ENCODE measurements at regions not wholly inside any gene's neighbourhood (a gene's known extent, or its start where the extent isn't known, plus 50 kb on each side); places are given as distances from the start of the nearest gene placed in this dataset.

- DNase-seq (ENCODE audit: low spot score) = no peak
- H3K27ac ChIP-seq = peak overlapping the region; percentile 10 to 47
- no peaks in the 10 kb centered on the region for H3K27me3 ChIP-seq (replicated peaks; ENCODE audit: insufficient read depth)
- H3K4me1 ChIP-seq (replicated peaks) = no peaks in the 10 kb centered on the region
- no peaks in the 10 kb centered on the region for H3K36me3 ChIP-seq
- TF ChIP-seq POLR2A (IDR thresholded peaks at IDR 0.05) = no peak
- TF ChIP-seq, protein P1, sequence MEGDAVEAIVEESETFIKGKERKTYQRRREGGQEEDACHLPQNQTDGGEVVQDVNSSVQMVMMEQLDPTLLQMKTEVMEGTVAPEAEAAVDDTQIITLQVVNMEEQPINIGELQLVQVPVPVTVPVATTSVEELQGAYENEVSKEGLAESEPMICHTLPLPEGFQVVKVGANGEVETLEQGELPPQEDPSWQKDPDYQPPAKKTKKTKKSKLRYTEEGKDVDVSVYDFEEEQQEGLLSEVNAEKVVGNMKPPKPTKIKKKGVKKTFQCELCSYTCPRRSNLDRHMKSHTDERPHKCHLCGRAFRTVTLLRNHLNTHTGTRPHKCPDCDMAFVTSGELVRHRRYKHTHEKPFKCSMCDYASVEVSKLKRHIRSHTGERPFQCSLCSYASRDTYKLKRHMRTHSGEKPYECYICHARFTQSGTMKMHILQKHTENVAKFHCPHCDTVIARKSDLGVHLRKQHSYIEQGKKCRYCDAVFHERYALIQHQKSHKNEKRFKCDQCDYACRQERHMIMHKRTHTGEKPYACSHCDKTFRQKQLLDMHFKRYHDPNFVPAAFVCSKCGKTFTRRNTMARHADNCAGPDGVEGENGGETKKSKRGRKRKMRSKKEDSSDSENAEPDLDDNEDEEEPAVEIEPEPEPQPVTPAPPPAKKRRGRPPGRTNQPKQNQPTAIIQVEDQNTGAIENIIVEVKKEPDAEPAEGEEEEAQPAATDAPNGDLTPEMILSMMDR (IDR thresholded peaks at IDR 0.05) = no peak
- no peak for TF ChIP-seq POLR2AphosphoS5 (IDR thresholded peaks at IDR 0.05)
- intact Hi-C loops (cut with DNase I) = no loop called here
- WGBS = 53% methylated on average over 7 of the region's 7 CpGs
- no peak overlapping the region for H3K4me3 ChIP-seq
- H3K9me3 ChIP-seq = no peaks in the 10 kb centered on the region
Measured at GRCh38 chr5:14976486-14976885, 104.9 kb upstream of the ANKH start.

DNA sequence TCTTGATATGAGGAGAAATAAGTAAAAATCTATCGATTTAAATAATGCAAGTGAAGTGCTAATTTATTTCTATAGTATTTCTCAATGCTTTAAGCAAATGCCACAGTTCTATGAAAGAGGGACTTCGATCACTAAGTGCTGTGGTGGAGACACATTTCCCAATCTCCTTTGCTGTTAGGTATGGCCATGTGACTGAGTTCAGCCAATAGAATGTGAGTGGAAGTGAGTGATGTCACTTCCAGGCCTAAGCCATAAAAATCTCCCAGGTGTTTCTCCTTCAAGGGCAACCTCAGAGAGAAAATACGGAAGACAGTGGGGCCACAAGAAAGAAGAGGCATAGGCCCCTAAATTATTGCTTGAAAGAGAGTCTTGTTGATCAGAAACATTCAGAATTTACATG, 100.3 kb upstream of the ANKH start:
- H3K36me3 ChIP-seq = no peaks in the 10 kb centered on the region
- intact Hi-C loops (cut with DNase I) = no loop called here
- H3K27me3 ChIP-seq (replicated peaks; ENCODE audit: insufficient read depth) = no peaks in the 10 kb centered on the region
- WGBS = 95% methylated on average over 3 of the region's 3 CpGs
- TF ChIP-seq POLR2AphosphoS5 (IDR thresholded peaks at IDR 0.05) (no peak), POLR2A (IDR thresholded peaks at IDR 0.05) (no peak)
- TF ChIP-seq, protein P1 (IDR thresholded peaks at IDR 0.05) = no peak
- no peaks in the 10 kb centered on the region for H3K9me3 ChIP-seq
- DNase-seq (ENCODE audit: low spot score) = no peak
- H3K4me1 ChIP-seq (replicated peaks) = no peaks in the 10 kb centered on the region
- H3K27ac ChIP-seq = no peak overlapping the region
- H3K4me3 ChIP-seq = no peak overlapping the region

- H3K27ac ChIP-seq = no peak overlapping the region
- H3K4me3 ChIP-seq = no peak overlapping the region
- no peak for TF ChIP-seq POLR2AphosphoS5 (IDR thresholded peaks at IDR 0.05)
- no peak for TF ChIP-seq POLR2A (IDR thresholded peaks at IDR 0.05)
- TF ChIP-seq, protein P1 (IDR thresholded peaks at IDR 0.05) = no peak
- DNase-seq (ENCODE audit: low spot score) = no peak
- intact Hi-C loops (cut with DNase I) = no loop called here
- no peaks in the 10 kb centered on the region for H3K36me3 ChIP-seq
- H3K4me1 ChIP-seq (replicated peaks) = no peaks in the 10 kb centered on the region
- no peaks in the 10 kb centered on the region for H3K27me3 ChIP-seq (replicated peaks; ENCODE audit: insufficient read depth)
- H3K9me3 ChIP-seq = no peaks in the 10 kb centered on the region
Measured at GRCh38 chr5:14968796-14969195, 97.2 kb upstream of the ANKH start.

DNA sequence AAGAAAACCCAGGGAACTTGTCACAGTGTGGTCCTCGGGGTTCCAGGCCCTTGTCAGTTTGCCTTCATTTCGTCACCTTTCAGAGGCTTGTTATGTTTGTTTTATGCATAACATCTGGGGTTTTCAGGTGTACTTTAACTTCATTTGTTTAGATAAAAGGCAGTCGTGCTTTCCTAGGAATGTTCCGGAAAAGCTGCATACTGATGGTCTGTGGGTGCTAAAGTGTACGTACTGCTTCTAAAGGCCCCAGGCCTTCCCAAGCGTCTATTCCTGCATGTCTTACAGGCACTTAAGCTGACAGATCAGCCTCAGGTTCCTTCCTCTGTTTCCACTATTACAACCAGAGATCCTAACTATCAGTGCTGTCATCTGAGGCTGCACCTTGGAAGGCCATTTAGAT, 95.6 kb upstream of the ANKH start:
- 82% methylated on average over 6 of the region's 6 CpGs for WGBS
- DNase-seq (ENCODE audit: low spot score) = no peak
- intact Hi-C loops (cut with DNase I) = no loop called here

DNA sequence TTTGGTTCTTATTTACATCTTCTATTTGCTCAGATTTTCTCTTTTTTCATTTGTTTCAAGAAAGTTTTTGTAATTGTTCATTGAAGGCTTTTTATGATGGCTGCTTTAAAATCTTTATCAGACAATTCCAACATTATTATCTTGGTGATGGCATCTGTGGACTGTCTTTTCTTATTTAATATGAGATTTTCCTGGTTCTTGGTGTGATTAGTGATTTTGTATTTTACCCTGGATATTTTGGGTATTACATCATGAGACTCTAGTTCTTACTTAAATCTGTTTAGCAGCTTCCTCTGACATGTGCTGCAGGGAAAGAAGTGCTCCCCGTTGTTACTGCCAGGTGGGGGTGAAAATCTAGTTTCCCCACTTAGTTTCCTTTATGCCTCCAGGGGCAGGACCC, 94.2 kb upstream of the ANKH start:
- no peaks in the 10 kb centered on the region for H3K4me1 ChIP-seq (replicated peaks)
- WGBS = 83% methylated on average over 1 of the region's 1 CpG
- no peaks in the 10 kb centered on the region for H3K9me3 ChIP-seq
- H3K27ac ChIP-seq = no peak overlapping the region
- H3K4me3 ChIP-seq = no peak overlapping the region
- intact Hi-C loops (cut with DNase I) = no loop called here
- TF ChIP-seq POLR2AphosphoS5 (IDR thresholded peaks at IDR 0.05) (no peak), POLR2A (IDR thresholded peaks at IDR 0.05) (no peak)
- TF ChIP-seq, protein P1 (IDR thresholded peaks at IDR 0.05) = no peak
- DNase-seq (ENCODE audit: low spot score) = no peak
- H3K36me3 ChIP-seq = no peaks in the 10 kb centered on the region
- no peaks in the 10 kb centered on the region for H3K27me3 ChIP-seq (replicated peaks; ENCODE audit: insufficient read depth)

More for the DNA sequence above, 95.6 kb upstream of the ANKH start:
- H3K27me3 ChIP-seq (replicated peaks; ENCODE audit: insufficient read depth) = no peaks in the 10 kb centered on the region
- H3K27ac ChIP-seq = no peak overlapping the region
- no peaks in the 10 kb centered on the region for H3K36me3 ChIP-seq
- H3K4me3 ChIP-seq = no peak overlapping the region
- TF ChIP-seq POLR2AphosphoS5 (IDR thresholded peaks at IDR 0.05) (no peak), POLR2A (IDR thresholded peaks at IDR 0.05) (no peak)
- TF ChIP-seq, protein P1 (IDR thresholded peaks at IDR 0.05) = no peak
- H3K4me1 ChIP-seq (replicated peaks) = no peaks in the 10 kb centered on the region
- no peaks in the 10 kb centered on the region for H3K9me3 ChIP-seq
